ENCODE measurements at regions not wholly inside any gene's neighbourhood (a gene's known extent, or its start where the extent isn't known, plus 50 kb on each side); places are given as distances from the start of the nearest gene placed in this dataset.

GRCh38 chr14:87325741-87326140, 667.2 kb downstream of the GALC start:
- no peak for DNase-seq (ENCODE audit: low read depth in 1 of 2, low spot score in 1 of 2)

DNA sequence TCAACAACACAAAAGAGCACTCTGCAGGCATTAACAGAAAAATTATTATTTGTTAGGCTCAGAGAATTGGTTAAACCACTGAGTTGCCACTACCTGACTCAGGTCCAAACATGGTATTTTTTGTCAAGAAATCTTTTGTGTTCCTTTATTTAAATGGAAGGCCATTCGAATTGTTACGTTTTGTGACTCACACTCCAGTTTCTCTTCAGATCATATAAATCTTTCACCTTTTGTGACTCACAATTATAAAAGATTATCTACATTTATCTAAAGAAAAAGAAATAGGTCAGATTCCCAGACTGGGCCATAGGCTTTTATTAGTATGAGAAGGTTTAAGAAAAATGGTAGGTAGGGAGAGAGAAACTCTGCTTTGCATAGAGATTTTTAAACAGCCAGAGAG, 669.8 kb downstream of the GALC start:
- no peak for DNase-seq (ENCODE audit: low read depth in 1 of 2, low spot score in 1 of 2)

DNA sequence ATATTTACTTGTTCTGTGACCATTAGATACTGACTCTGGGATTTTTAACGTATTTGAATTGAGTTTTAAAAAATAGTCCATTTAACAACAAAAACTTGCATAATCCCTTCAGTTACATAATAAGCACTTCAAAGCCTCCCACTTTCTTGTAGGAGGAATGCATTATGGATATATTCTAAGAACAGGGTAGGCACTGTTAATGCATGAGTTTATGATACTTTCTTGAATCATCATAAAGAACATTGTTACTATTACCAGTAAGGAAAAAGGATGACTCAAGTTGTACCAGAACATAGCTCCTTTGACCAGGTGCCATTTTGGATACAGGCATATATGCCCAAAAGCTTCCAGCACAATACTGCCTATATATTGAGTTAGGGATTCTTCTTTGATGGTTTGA, 671.4 kb downstream of the GALC start:
- DNase-seq (ENCODE audit: low read depth in 1 of 2, low spot score in 1 of 2): no peak

DNA sequence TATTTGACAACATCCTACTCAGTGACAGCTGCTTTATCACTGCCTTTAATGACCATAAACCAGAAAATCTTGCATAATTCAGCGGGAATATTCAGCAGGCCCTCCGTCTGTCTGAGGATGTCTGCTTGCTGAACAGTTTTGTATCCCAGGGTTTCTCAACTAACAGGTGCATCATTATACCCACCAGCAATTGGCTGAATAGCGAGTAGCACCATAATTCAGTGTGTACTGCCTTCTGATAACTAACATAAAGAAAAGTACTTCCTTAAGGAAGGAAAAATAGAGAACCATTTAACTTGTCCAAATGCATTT, 680.1 kb downstream of the GALC start:
- DNase-seq (ENCODE audit: low read depth in 1 of 2, low spot score in 1 of 2): no peak

GRCh38 chr14:87312169-87312893, 680.7 kb downstream of the GALC start:
- DNase-seq (ENCODE audit: low read depth in 1 of 2, low spot score in 1 of 2): no peak

DNA sequence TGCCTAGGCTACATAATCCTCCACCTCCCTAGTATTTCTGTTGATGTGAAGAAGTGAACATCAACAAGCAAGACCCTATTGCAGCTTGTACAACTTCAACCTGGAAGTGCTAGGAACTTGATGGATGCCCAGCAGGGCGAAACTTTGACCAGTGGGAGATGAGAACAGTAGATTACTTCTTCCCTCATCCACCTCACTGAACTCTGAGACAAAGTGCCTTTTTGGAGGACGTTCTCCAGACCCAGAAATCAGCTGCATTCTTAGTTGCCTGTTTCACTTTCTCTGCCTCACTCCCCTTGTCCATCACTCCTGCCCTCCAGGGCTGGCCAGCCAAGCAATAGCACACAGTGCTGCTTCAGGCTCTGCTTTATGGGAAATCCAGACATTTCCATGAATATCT, 683.4 kb downstream of the GALC start:
- DNase-seq (ENCODE audit: low read depth in 1 of 2, low spot score in 1 of 2): no peak

DNA sequence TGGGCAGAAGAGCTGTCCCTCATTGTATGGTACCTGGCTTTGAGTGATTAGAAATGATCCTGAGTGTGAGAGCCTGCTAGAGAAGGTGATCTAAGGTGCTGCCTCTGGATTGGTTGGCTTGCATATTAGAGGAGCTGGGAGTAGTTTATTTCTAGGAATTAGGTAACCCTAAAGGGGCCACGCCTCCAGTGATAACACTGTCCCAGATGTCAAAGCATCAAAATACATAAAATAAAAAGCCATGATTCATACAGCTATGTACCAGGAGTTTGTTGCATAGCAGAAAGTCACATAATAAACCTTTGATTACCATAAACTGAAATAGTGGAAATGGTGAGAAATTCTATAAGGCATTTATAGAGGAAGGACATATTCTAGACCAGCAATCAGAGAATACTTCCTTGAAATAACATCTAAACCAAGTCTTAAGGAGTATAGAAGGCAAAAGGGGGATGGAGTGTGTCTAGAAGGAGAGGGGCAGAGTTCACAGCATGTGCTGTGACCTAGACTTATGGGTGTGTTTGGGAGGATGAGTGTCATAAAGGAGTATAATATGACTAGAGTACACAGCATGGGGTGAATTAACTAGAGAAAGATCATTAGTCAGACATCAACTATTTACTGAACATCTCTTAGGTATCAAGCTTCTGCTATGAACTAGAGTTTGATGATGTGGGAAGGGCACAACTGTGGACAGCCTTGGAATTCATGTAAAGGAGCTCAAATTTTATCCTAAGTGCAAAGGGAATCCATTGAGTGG, 686.4 kb downstream of the GALC start:
- no peak for DNase-seq (ENCODE audit: low read depth in 1 of 2, low spot score in 1 of 2)

- DNase-seq (ENCODE audit: low read depth in 1 of 2, low spot score in 1 of 2): no peak
Measured at GRCh38 chr14:87305345-87305744, 687.6 kb downstream of the GALC start.

- no peak for DNase-seq (ENCODE audit: low read depth in 1 of 2, low spot score in 1 of 2)
Measured at GRCh38 chr14:87304404-87304803, 688.6 kb downstream of the GALC start.

DNA sequence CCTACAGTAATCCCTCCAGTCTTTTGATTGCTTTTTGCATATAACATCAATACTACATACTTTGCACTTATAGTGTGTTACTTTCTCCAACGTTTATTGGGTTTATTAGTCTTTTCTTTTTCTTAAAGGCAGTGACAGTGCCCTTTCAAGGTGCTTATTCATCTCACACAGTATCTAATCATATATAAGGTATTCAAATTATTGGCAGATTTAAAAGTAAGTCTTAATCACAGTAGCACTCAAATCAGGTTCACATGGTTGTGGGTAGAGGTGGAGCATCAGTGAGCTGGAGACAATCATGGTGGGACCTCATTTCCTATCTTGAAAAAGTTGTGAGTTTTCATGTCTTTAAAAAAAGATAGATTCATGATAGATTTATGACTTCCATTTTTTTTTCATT, 706.2 kb downstream of the GALC start:
- no peak for DNase-seq (ENCODE audit: low read depth in 1 of 2, low spot score in 1 of 2)

GRCh38 chr14:87286191-87286590, 706.8 kb downstream of the GALC start:
- no peak for DNase-seq (ENCODE audit: low read depth in 1 of 2, low spot score in 1 of 2)

DNA sequence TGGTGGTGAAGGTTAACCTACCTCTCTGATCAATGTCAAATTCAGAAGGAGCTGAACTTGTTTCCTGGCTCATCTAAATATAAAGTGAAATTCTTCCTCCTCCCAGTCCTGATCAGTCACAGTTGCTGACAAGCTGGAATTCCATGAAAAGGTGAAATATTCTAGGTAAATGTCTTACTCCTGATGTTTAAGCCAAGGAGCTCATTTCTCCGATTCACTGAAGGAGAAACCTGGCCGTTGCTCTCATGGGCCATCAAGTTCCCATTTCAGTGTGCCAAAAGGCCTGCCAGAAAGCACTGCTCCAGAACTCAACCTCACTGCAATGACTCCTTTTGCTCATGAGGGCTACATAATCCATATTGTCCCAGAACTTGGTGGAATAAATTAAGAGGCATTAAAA, 707.5 kb downstream of the GALC start:
- DNase-seq (ENCODE audit: low read depth in 1 of 2, low spot score in 1 of 2): no peak

DNA sequence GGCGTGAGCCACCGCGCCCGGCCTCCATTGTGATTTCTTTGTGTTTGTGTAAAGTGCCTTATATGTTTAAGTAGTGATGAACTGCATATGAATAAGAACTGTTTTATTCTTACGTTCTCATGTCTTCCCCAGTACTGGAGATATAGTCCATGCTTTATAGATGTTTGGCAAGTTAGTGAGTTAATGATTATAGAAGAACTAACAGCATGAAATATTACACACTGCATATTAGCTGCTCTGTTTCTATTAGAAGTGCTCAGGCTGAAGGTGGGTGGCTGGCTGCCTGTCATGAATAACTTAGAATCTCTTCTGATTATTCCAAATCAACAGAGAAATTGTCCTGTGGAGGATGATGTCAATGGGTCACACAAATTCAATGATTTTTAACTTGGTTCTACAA, 709.4 kb downstream of the GALC start:
- no peak for DNase-seq (ENCODE audit: low read depth in 1 of 2, low spot score in 1 of 2)

DNA sequence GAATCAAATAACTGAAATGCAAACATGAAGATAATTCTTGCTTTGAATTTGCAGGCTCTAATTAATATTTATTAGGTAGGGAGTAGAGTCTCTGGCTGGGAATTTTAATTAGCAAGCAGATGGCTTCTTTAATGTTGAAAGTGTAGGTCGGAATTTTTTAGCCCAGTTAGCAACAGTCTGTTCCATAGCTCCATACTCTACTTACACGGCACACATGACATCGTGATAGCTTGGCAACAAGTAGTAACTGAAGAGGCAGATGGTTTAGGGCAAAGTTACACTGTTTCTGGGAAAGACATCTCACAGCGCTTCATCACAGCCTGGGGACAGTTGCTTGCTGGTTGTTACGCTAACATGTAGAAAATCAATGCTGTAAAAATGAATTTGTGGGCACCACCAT, 710.7 kb downstream of the GALC start:
- no peak for DNase-seq (ENCODE audit: low read depth in 1 of 2, low spot score in 1 of 2)

- DNase-seq (ENCODE audit: low read depth in 1 of 2, low spot score in 1 of 2): no peak
Measured at GRCh38 chr14:87278415-87278814, 714.6 kb downstream of the GALC start.

GRCh38 chr14:87271331-87271730, 721.7 kb downstream of the GALC start:
- DNase-seq (ENCODE audit: low read depth in 1 of 2, low spot score in 1 of 2): no peak

DNA sequence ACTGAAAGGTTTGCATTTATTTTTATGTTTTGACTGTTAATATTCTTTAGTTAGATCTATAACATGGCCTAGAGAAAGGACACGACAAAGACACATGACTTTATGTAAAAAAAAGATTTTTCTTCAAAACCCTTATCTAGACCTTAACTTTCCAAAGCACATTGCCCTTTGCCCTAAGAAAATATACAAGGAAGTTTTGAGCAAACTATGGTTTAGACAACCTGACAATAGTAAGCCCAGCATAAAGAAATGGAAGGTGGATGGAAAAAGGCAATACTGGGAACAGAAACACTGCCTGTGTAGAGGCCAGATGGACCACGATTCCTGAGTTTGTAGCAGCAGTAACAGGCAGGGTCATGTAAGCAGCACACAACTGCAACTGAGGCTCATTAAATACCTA, 724.0 kb downstream of the GALC start:
- DNase-seq (ENCODE audit: low read depth in 1 of 2, low spot score in 1 of 2): no peak

- DNase-seq (ENCODE audit: low read depth in 1 of 2, low spot score in 1 of 2): no peak
Measured at GRCh38 chr14:87264796-87265195, 728.2 kb downstream of the GALC start.

GRCh38 chr14:87264272-87264785, 728.7 kb downstream of the GALC start:
- no peak for DNase-seq (ENCODE audit: low read depth in 1 of 2, low spot score in 1 of 2)

DNA sequence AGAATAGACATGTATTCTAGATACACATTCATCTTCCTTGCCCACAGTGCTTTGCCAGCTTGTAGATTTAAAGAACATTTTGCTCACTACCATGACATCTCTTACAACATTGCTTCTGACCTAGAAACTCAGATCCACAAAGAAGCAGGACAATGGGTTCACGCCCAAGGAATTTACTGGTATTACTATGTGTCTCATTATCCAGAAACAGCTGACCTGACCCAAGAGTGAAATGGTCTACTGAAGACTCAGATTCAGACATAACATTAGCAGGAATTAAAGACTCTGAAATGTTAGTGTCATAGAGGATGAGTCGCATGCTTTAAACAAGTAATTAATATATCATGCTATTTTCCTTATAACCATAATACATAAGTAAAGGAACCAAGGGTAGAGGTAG, 731.4 kb downstream of the GALC start:
- DNase-seq (ENCODE audit: low read depth in 1 of 2, low spot score in 1 of 2): no peak

- DNase-seq (ENCODE audit: low read depth in 1 of 2, low spot score in 1 of 2): no peak
Measured at GRCh38 chr14:87260460-87260859, 732.5 kb downstream of the GALC start.

- no peak for DNase-seq (ENCODE audit: low read depth in 1 of 2, low spot score in 1 of 2)
Measured at GRCh38 chr14:87257421-87257820, 735.6 kb downstream of the GALC start.

DNA sequence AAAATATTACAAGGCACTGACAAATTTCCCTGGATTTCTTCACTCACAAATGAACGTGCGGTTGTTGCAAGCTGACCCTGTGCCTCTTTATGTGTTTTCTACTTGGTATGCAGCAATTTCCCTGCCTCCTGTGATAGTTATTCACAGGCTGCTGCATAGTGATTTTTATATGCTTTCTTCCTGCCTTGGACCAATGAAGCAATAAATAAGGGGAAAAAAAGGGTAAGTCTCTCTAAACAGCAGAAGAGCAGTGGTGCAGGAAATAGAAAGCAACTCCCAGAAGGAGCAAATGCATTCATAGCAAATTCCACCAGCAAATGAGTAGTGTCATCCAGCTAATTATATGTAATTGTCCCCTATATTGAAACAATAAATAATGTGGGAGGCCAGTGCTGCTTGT, 737.9 kb downstream of the GALC start:
- DNase-seq (ENCODE audit: low read depth in 1 of 2, low spot score in 1 of 2): no peak

All from stimulated activated CD4-positive, alpha-beta T cell treated with anti-CD3 and anti-CD28 coated beads, Interleukin-15, amount 100 ng/mL, for 1 hour (primary cell).